Astrocyte (in vitro differentiated cells and primary cell): ENCODE measurements at regions not wholly inside any gene's neighbourhood (a gene's known extent, or its start where the extent isn't known, plus 50 kb on each side); places are given as distances from the start of the nearest gene placed in this dataset.
"Not testable (repeated sequence)": the region's sequence is repeated elsewhere in the genome, so short reads cannot be mapped to it uniquely, and the experiment has no call there.

ENCODE experiments used
- DNase-seq: peaks from one replicate; pipeline ENCODE4 v3.0.0-alpha.2; 2010; ENCODE audit warnings: low read depth
- FAIRE-seq: peaks from 2 replicates; lab custom pipeline; 2011; peaks lifted over from hg19 to GRCh38; lab: Jason Lieb, UNC
- H2AFZ ChIP-seq: 2 replicates; pipeline ENCODE4 v1.6.0; 2012; ENCODE audit warnings: low read depth, low read length, inconsistent platforms
- H3K27ac ChIP-seq: 2 replicates; pipeline ENCODE4 v1.5.1; 2011; ENCODE audit warnings: low read depth, low read length, inconsistent platforms
- H3K27me3 ChIP-seq: 2 replicates; pipeline ENCODE4 v1.6.0; 2011; ENCODE audit warnings: low read length, inconsistent platforms; ENCODE audit not compliant: insufficient read depth
- H3K36me3 ChIP-seq: 2 replicates; pipeline ENCODE4 v1.5.1; 2011; ENCODE audit warnings: low read length, inconsistent platforms; ENCODE audit not compliant: insufficient read depth
- H3K4me1 ChIP-seq: 2 replicates; pipeline ENCODE4 v1.5.1; 2011; ENCODE audit warnings: low read length, inconsistent platforms; ENCODE audit not compliant: insufficient read depth
- H3K4me2 ChIP-seq: 2 replicates; pipeline ENCODE4 v1.6.0; 2012; ENCODE audit warnings: low read length, inconsistent platforms
- H3K4me3 ChIP-seq: 2 replicates; pipeline ENCODE4 v1.5.1; 2011; ENCODE audit warnings: low read depth, mild to moderate bottlenecking, low read length, inconsistent platforms; ENCODE audit not compliant: insufficient read depth
- H3K79me2 ChIP-seq: 2 replicates; pipeline ENCODE4 v1.6.0; 2012; ENCODE audit warnings: mild to moderate bottlenecking, low read length, inconsistent platforms; ENCODE audit not compliant: insufficient read depth
- H3K9ac ChIP-seq: 2 replicates; pipeline ENCODE4 v1.6.0; 2012; ENCODE audit warnings: mild to moderate bottlenecking, low read length, inconsistent platforms
- H3K9me3 ChIP-seq: 2 replicates; pipeline ENCODE4 v1.5.1; 2012; ENCODE audit warnings: low read depth, mild to moderate bottlenecking, low read length, inconsistent platforms; ENCODE audit not compliant: insufficient read depth
- H4K20me1 ChIP-seq: 2 replicates; pipeline ENCODE4 v1.6.0; 2012; ENCODE audit warnings: low read length, inconsistent platforms; ENCODE audit not compliant: insufficient read depth
- H3K27ac Mint-ChIP-seq: one replicate; pipeline ENCODE4 v1.8.0; 2021; ENCODE audit warnings: mild to moderate bottlenecking, mixed read lengths; ENCODE audit not compliant: unreplicated experiment
- H3K27me3 Mint-ChIP-seq: one replicate; pipeline ENCODE4 v1.8.0; 2021; ENCODE audit warnings: low read depth, mixed read lengths; ENCODE audit not compliant: unreplicated experiment
- H3K36me3 Mint-ChIP-seq: one replicate; pipeline ENCODE4 v1.8.0; 2021; ENCODE audit warnings: low read depth, mixed read lengths; ENCODE audit not compliant: unreplicated experiment
- H3K4me1 Mint-ChIP-seq: one replicate; pipeline ENCODE4 v1.8.0; 2021; ENCODE audit warnings: low read depth, mixed read lengths; ENCODE audit not compliant: unreplicated experiment
- H3K4me3 Mint-ChIP-seq: one replicate; pipeline ENCODE4 v1.8.0; 2021; ENCODE audit warnings: mild to moderate bottlenecking, moderate library complexity, mixed read lengths; ENCODE audit not compliant: unreplicated experiment
- H3K9me3 Mint-ChIP-seq: one replicate; pipeline ENCODE4 v1.8.0; 2021; ENCODE audit warnings: mild to moderate bottlenecking, mixed read lengths; ENCODE audit not compliant: unreplicated experiment

DNA sequence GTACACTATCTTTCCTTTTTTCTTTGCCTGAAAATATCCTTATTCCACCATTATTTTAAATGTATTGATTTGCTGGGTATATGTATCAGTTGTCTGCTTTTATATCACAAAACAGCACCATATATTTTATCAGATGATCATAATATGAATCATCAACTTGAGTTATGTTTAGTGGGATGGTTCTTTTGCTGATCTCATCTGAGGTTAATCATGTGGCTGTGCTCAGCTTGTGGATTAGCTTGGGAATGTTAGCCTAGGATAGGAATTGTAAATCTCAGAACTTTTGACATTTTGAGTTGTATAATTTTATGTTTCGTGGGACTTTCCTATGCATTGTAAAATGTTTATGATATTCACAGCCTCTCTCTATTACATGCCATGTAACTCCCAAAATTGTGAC lies 881.3 kb downstream of the NAP1L3 start:
- H3K27ac Mint-ChIP-seq, H3K79me2 ChIP-seq, H3K27me3 ChIP-seq, FAIRE-seq, H3K4me3 Mint-ChIP-seq, H3K4me1 ChIP-seq, H3K9me3 Mint-ChIP-seq, H3K4me1 Mint-ChIP-seq, H3K9ac ChIP-seq, H3K27me3 Mint-ChIP-seq, H3K4me2 ChIP-seq, H3K36me3 ChIP-seq, H2AFZ ChIP-seq, H3K36me3 Mint-ChIP-seq, H3K9me3 ChIP-seq, DNase-seq, H3K4me3 ChIP-seq, H4K20me1 ChIP-seq, H3K27ac ChIP-seq: not testable (repeated sequence)

DNA sequence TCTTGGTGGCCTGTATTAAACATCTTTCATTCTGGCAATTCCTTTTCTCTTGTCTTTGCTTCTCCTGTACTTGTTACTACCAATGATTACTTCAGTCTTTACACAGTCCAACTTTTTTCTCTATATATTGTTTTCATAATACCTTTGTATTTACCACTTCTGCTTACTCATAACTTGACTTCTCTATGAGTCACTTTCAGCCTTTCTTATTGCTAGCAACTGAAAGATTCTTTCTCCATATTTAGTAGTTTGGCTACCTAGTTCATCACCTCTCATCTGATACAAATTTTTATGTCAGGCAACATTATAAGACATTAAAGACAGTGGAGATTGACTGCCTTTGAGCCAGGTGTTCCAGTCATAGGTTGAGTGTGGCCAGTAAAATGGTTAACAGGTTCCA lies 893.3 kb downstream of the NAP1L3 start:
- peak; percentile 58 for FAIRE-seq
- H3K9ac ChIP-seq, H3K4me3 Mint-ChIP-seq, H3K36me3 ChIP-seq, H3K9me3 ChIP-seq, H3K27me3 ChIP-seq, H3K79me2 ChIP-seq, H3K4me1 ChIP-seq, H3K36me3 Mint-ChIP-seq, H3K27ac ChIP-seq, H3K9me3 Mint-ChIP-seq, H3K4me1 Mint-ChIP-seq, H3K4me3 ChIP-seq, H4K20me1 ChIP-seq, H3K4me2 ChIP-seq, H2AFZ ChIP-seq, H3K27me3 Mint-ChIP-seq, H3K27ac Mint-ChIP-seq, DNase-seq: not testable (repeated sequence)

DNA sequence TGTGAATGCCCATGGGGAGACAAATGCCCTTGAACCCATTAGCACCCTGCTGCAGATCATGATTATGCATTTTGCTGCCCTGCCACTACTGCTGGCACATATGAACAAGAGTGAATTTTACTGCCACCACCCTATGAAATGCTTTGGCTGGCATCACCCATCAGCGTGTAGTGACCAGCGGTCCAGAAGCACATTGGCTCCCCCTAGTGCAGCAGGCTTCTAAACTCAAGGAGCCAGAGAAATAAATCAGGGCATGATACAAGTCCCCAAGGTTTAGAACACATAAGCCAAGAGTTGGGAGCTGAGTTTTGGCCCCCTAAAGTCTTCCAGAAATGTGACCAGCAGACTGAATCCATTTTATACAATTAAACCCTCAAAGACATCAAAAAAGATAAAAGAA lies 899.4 kb downstream of the NAP1L3 start:
- not testable (repeated sequence) for H3K36me3 Mint-ChIP-seq, H3K4me3 ChIP-seq, H3K27ac Mint-ChIP-seq, H3K9ac ChIP-seq, H2AFZ ChIP-seq, H3K9me3 ChIP-seq, H3K4me2 ChIP-seq, H3K4me1 ChIP-seq, DNase-seq, H3K79me2 ChIP-seq, H3K27me3 ChIP-seq, H3K27ac ChIP-seq, FAIRE-seq, H3K36me3 ChIP-seq, H3K4me3 Mint-ChIP-seq, H4K20me1 ChIP-seq, H3K27me3 Mint-ChIP-seq, H3K4me1 Mint-ChIP-seq, H3K9me3 Mint-ChIP-seq

DNA sequence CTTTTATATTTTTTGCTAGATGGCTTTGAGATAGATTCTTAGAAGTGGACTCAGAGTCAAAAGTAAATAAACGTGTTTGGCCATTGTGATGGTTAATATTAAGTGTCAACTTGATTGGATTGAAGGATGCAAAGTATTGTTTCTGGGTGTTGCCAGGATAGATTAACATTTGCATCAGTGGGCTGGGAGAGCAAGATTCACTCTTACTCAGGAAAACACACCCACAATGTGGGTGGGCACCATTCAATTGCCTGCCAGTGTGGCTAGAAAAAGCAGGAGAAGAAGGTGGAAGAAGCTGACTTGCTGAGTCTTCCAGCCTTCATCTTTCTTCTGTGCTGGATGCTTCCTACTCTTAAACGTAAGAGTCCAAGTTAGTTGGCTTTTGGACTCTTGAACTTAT lies 912.4 kb downstream of the NAP1L3 start:
- not testable (repeated sequence) for H3K9ac ChIP-seq, H3K27ac ChIP-seq, H3K4me3 ChIP-seq, H3K4me3 Mint-ChIP-seq, H2AFZ ChIP-seq, H3K27me3 ChIP-seq, H3K4me2 ChIP-seq, H3K36me3 Mint-ChIP-seq, H3K9me3 Mint-ChIP-seq, H3K27me3 Mint-ChIP-seq, FAIRE-seq, H3K27ac Mint-ChIP-seq, H3K4me1 ChIP-seq, H3K79me2 ChIP-seq, H3K4me1 Mint-ChIP-seq, H4K20me1 ChIP-seq, DNase-seq, H3K9me3 ChIP-seq, H3K36me3 ChIP-seq
